HG03432 (cell line): ENCODE measurements at regions not wholly inside any gene's neighbourhood (a gene's known extent, or its start where the extent isn't known, plus 50 kb on each side); places are given as distances from the start of the nearest gene placed in this dataset.
"Not testable (repeated sequence)": the region's sequence is repeated elsewhere in the genome, so short reads cannot be mapped to it uniquely, and the experiment has no call there.

Source experiments
- ATAC-seq: cut with Tn5 transposase; IDR thresholded peaks from one replicate; pipeline ENCODE4 v1.9.1; 2021; ENCODE audit warnings: mild to moderate bottlenecking, moderate library complexity; ENCODE audit not compliant: unreplicated experiment

GRCh38 chr1:191453487-191453886 lies 704.8 kb upstream of the RGS18 start:
- ATAC-seq, result no peak

- ATAC-seq, result no peak
Observed at GRCh38 chr1:191457889-191458288, 700.4 kb upstream of the RGS18 start.

- ATAC-seq, result no peak
Observed at GRCh38 chr1:191460234-191460633, 698.0 kb upstream of the RGS18 start.

- no peak for ATAC-seq
Observed at GRCh38 chr1:191483988-191484387, 674.3 kb upstream of the RGS18 start.

- ATAC-seq, result no peak
Observed at GRCh38 chr1:191490303-191490702, 668.0 kb upstream of the RGS18 start.

GRCh38 chr1:191495040-191495439 lies 663.2 kb upstream of the RGS18 start:
- ATAC-seq, result no peak

GRCh38 chr1:191498318-191498717 lies 659.9 kb upstream of the RGS18 start:
- no peak for ATAC-seq

- ATAC-seq, result no peak
Observed at GRCh38 chr1:191498825-191499224, 659.4 kb upstream of the RGS18 start.

GRCh38 chr1:191504999-191505398 lies 653.3 kb upstream of the RGS18 start:
- ATAC-seq, result no peak

GRCh38 chr1:191508239-191508638 lies 650.0 kb upstream of the RGS18 start:
- ATAC-seq, result no peak

- ATAC-seq, result not testable (repeated sequence)
Observed at GRCh38 chr1:191511480-191511879, 646.8 kb upstream of the RGS18 start.

GRCh38 chr1:191517826-191518225 lies 640.4 kb upstream of the RGS18 start:
- no peak for ATAC-seq

- ATAC-seq, result no peak
Observed at GRCh38 chr1:191519519-191519918, 638.7 kb upstream of the RGS18 start.

- no peak for ATAC-seq
Observed at GRCh38 chr1:191520345-191520744, 637.9 kb upstream of the RGS18 start.

- ATAC-seq, result not testable (repeated sequence)
Observed at GRCh38 chr1:191525944-191526343, 632.3 kb upstream of the RGS18 start.

GRCh38 chr1:191528275-191528674 lies 630.0 kb upstream of the RGS18 start:
- no peak for ATAC-seq

- no peak for ATAC-seq
Observed at GRCh38 chr1:191530928-191531327, 627.3 kb upstream of the RGS18 start.

- no peak for ATAC-seq
Observed at GRCh38 chr1:191533254-191533653, 625.0 kb upstream of the RGS18 start.

- ATAC-seq, result no peak
Observed at GRCh38 chr1:191536791-191537429, 621.4 kb upstream of the RGS18 start.

- no peak for ATAC-seq
Observed at GRCh38 chr1:191541758-191542157, 616.5 kb upstream of the RGS18 start.

- no peak for ATAC-seq
Observed at GRCh38 chr1:191542444-191542843, 615.8 kb upstream of the RGS18 start.

- ATAC-seq, result no peak
Observed at GRCh38 chr1:191546803-191547202, 611.5 kb upstream of the RGS18 start.

GRCh38 chr1:191551019-191551418 lies 607.2 kb upstream of the RGS18 start:
- ATAC-seq, result no peak
